Natural killer cell treated with Interleukin-12 subunit alpha and Interleukin-12 subunit beta and Interleukin-15 and Interleukin-18, amount 100 ng/mL, for 72 hours (primary cell): ENCODE measurements at regions not wholly inside any gene's neighbourhood (a gene's known extent, or its start where the extent isn't known, plus 50 kb on each side); places are given as distances from the start of the nearest gene placed in this dataset.
A peak's percentile ranks its signal among the peaks of the same experiment; 100 is the strongest.

Experiments used
- ATAC-seq, 2 donors: fragments of 150-1000 bp; cut with Tn5 transposase in 1 of 2; sonication (Bioruptor Pico), chemical (Tn5 transposase) in 1 of 2; 2 replicates each; pipeline ENCODE4 v1.10.0; 2021
- DNase-seq: peaks from one replicate; pipeline ENCODE4 v3.0.0; 2022; ENCODE audit warnings: low spot score
- H3K27ac Mint-ChIP-seq, 2 donors: 1 replicate in 1 of 2; 2 replicates in 1 of 2; pipeline ENCODE4 v1.8.0; 2022; ENCODE audit warnings: mixed read lengths in 2 of 2, mild to moderate bottlenecking in 1 of 2, moderate library complexity in 1 of 2
- H3K27me3 Mint-ChIP-seq, 2 donors: 1 replicate in 1 of 2; 2 replicates in 1 of 2; pipeline ENCODE4 v1.8.0; 2022; ENCODE audit warnings: mixed read lengths in 2 of 2
- H3K36me3 Mint-ChIP-seq: one replicate; pipeline ENCODE4 v1.8.0; 2022; ENCODE audit warnings: mixed read lengths
- H3K4me1 Mint-ChIP-seq, 2 donors: 1 replicate in 1 of 2; 2 replicates in 1 of 2; pipeline ENCODE4 v1.8.0; 2022; ENCODE audit warnings: low read depth in 2 of 2, mixed read lengths in 2 of 2, mild to moderate bottlenecking in 1 of 2
- H3K4me3 Mint-ChIP-seq: one replicate; pipeline ENCODE4 v1.8.0; 2022; ENCODE audit warnings: mixed read lengths
- H3K9me3 Mint-ChIP-seq: 2 replicates; pipeline ENCODE4 v1.8.0; 2022; ENCODE audit warnings: mixed read lengths

DNA sequence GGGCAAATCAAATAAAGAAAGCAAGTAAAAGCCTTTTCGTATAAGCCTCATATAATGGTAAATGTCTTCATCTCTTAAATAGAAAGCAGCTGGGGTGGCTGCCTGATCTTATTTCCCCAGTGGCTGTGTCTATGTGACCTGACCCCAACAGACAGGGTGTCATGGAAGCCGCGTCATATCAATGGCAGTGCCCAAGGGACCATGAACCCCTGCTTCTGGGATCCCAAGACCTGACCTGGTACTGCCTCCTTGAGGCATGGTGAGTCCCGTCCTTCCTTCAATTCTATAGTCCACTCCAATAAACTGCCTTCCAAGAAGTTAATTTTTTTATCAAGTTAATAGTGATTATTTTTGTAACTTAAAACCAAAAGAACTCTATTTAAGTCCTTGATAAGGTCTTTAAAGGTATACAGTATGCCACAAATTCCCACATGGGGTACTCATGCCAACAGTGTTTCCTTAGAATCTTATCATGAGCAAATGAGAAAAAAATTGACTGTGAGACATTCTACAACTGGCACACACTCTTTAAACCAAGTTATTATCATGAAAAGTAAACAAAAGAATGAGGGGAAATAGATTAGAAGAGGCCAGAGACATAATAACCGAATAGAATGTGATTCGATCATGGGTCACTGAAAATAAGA is 104.6 kb downstream of the ADSS2 start:
- no peaks in the 10 kb centered on the region for H3K9me3 Mint-ChIP-seq
- peaks cover 6 to 13% of the 10 kb centered on the region in 2 donors for H3K4me1 Mint-ChIP-seq
- H3K4me3 Mint-ChIP-seq: no peak overlapping the region
- H3K27me3 Mint-ChIP-seq: peaks cover 6 to 9% of the 10 kb centered on the region in 2 donors
- ATAC-seq (no peak), DNase-seq (no peak)
- H3K36me3 Mint-ChIP-seq: no peaks in the 10 kb centered on the region
- no peak overlapping the region for H3K27ac Mint-ChIP-seq

DNA sequence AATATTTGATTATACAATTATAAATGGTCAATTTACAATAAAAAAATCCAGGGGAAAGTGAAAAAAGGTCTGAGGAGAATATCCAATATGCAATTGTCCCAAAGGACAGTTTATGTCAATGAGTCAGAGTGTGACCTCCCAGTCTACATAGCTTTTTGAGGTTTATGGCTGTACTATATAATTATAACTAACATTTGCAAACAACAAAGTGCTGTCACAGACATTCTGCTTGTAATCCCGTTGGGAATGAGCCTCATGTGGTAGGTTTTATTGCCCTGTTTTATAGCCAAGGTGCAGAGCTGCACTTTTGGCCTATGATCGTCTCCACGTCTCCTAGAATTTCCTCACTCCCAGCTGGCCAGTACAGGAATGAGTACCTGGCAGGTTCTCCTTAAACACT is 103.8 kb downstream of the ADSS2 start:
- Mint-ChIP-seq H3K4me1 (peaks cover 6 to 13% of the 10 kb centered on the region in 2 donors), H3K27me3 (peaks cover 6 to 9% of the 10 kb centered on the region in 2 donors), H3K27ac (no peak overlapping the region), H3K4me3 (no peak overlapping the region), H3K36me3 (no peaks in the 10 kb centered on the region), H3K9me3 (no peaks in the 10 kb centered on the region)
- no peak for DNase-seq
- no peak for ATAC-seq

DNA sequence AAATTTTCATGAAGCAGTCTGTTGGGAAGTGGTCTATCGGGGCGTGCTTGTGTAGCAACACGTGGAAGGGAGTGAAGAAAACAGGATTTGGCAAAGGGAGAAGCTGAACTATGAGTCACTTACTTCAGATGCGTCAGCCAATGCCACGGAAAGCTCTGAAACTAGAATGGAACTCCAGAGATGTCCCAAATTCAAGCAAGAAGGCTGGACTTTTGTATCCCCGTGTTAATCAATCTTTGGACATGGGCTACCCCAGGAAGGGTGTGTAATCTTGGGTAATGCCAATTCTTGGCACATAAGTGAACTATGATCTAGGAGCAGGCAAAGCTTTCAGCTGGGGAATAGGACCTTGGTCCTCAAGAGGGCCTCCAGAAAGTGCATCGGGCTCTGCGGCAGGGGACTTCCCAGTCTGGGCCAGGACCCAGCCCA is 102.6 kb downstream of the ADSS2 start:
- DNase-seq: no peak
- no peak overlapping the region for H3K27ac Mint-ChIP-seq

DNA sequence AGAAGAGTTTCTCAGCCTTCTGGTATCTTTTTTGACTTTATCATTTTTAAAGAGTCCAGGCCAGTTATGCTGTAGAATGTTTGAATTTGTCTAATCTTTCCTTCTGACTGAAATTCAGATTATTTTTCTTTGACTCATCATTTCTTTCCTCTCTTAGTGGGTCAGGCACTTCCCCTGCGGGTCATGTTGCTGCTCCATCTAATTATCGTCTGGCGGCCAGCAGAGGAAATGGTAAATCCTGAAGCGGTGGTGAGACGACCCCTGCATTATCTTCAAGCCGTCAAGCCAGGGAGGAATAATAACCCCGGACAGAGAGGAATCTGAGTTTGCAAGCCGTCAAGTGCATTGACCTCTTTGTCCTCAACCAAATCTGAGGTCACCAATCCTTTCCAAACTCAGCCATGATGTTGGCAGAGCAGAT is 102.1 kb downstream of the ADSS2 start:
- H3K36me3 Mint-ChIP-seq: no peaks in the 10 kb centered on the region
- peak overlapping the region in 1 of 2 donors; percentile 43 for H3K27ac Mint-ChIP-seq
- no peak for ATAC-seq
- peak overlapping the region; percentile 28 for H3K4me3 Mint-ChIP-seq
- no peaks in the 10 kb centered on the region for H3K9me3 Mint-ChIP-seq
- H3K27me3 Mint-ChIP-seq: peaks cover 6 to 9% of the 10 kb centered on the region in 2 donors
- peaks cover 11 to 13% of the 10 kb centered on the region in 2 donors for H3K4me1 Mint-ChIP-seq
- no peak for DNase-seq

More for the DNA sequence above, 102.6 kb downstream of the ADSS2 start:
- H3K36me3 Mint-ChIP-seq: no peaks in the 10 kb centered on the region
- no peak overlapping the region for H3K4me3 Mint-ChIP-seq
- H3K4me1 Mint-ChIP-seq: peaks cover 11 to 13% of the 10 kb centered on the region in 2 donors
- no peak for ATAC-seq
- no peaks in the 10 kb centered on the region for H3K9me3 Mint-ChIP-seq
- peaks cover 6 to 9% of the 10 kb centered on the region in 2 donors for H3K27me3 Mint-ChIP-seq

DNA sequence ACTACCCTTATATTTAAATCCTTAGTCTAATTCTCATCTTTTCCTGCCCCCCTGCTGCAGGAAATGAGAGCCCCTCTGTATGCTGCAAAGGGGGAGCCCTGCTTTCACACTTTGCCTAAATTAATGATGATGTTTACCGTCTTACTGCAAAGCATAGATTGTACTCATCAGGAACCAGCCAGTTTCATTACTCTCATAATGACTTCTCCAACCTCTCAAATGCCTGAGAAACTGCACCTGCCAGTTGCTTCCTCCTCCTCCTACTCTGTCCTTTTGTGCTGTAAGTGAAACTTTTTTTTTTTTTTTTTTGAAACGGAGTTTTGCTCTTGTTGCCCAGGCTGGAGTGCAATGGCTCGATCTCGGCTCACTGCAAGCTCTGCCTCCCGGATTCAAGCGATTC is 101.7 kb downstream of the ADSS2 start:
- Mint-ChIP-seq H3K9me3 (no peaks in the 10 kb centered on the region), H3K27me3 (peaks cover 6 to 9% of the 10 kb centered on the region in 2 donors), H3K36me3 (no peaks in the 10 kb centered on the region), H3K27ac (peak overlapping the region in 1 of 2 donors; percentile 43), H3K4me1 (peaks cover 13 to 14% of the 10 kb centered on the region in 2 donors), H3K4me3 (peak overlapping the region; percentile 28)
- DNase-seq (no peak), ATAC-seq (peak in 1 of 2 donors; percentile 46)

DNA sequence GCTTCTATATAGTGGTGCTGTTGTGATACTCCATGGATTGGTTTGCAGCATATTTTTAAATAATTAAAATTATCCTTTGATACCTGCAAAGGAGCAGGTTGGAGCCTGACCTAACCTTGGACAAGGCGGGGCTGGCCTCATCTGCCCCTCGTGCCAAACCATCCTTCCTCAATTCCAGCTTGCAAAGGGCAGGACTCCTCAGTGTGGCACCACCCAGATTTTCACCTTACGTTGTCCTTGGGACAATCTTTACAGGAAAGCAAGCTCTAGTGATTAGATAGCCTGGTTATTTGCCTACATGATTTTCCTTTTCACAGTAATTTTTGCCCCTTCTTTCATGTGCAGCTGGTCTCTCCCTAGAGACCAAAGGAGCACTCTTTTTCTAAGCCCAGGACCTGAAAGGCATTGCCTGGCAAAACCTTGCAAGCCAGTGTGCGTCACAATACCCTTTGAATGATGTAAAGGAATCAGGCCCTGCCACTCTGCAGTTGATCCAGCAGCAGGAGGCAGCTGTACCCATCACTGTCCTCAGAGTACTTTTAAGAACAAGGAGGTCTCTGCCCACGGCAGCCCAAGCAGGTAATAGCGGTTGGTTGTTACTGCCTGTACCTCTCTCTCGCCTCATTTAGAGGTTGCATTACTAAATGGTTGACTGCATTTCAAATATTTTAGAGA is 99.4 kb downstream of the ADSS2 start:
- no peak overlapping the region for H3K4me3 Mint-ChIP-seq
- H3K36me3 Mint-ChIP-seq: no peaks in the 10 kb centered on the region
- H3K4me1 Mint-ChIP-seq: peaks cover 8 to 14% of the 10 kb centered on the region in 2 donors

DNA sequence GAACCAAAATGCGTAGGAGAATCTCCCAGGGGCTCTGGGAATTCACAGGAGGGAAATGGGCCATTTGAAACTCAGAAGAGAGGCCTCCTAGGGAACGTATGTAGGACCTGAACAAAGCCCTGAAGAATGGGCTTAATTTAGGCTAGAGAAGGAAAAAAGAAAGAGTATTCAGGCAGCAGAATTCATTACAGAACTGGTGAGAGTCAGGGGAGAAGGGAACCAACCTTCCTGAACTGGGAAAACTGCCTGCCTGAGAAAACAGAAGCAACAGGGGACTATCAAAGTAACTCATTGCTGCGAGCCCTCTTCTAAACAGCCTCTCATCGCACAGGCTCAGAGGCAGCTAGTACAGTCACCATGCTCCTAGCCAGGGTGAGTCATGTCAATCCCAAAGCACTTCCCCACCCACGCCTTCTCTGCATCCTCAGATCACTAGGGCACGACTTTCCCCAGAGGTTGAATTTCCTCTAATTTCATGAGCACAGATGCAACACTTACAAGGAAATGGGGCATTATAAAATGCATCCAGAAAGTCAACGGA is 98.1 kb downstream of the ADSS2 start:
- ATAC-seq: peak; percentile 86 to 87

More for the DNA sequence above, 99.4 kb downstream of the ADSS2 start:
- no peaks in the 10 kb centered on the region for H3K9me3 Mint-ChIP-seq
- H3K27me3 Mint-ChIP-seq: peaks cover 6 to 9% of the 10 kb centered on the region in 2 donors
- DNase-seq (no peak), ATAC-seq (no peak)
- peak overlapping the region in 1 of 2 donors; percentile 64 for H3K27ac Mint-ChIP-seq

DNA sequence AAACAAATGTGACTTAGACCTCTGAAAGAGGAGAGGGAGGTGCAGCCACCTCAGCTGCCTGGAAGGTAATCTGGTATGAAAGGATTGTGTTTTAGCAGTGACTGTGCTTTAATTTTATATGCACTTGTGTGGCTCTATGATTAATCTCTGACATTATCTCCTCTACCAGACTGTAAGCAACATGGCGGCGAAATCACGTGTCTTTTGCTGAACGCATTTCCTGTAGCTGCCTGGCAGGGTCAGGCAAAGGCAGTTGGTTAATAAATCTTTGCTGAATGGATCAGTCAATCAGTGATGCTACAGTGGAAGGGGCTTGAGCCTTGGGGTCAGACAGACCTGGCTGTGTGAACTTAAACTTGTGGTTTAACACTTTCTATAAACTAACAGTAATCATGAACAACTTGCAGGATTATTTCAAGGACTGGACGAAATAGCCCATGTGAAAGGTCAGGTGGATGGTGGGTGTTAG is 96.9 kb downstream of the ADSS2 start:
- peaks cover 6 to 9% of the 10 kb centered on the region in 2 donors for H3K27me3 Mint-ChIP-seq
- no peak for DNase-seq
- peaks cover 4 to 13% of the 10 kb centered on the region in 2 donors for H3K4me1 Mint-ChIP-seq
- ATAC-seq: no peak
- no peaks in the 10 kb centered on the region for H3K9me3 Mint-ChIP-seq
- peak overlapping the region in 1 of 2 donors; percentile 64 for H3K27ac Mint-ChIP-seq
- H3K4me3 Mint-ChIP-seq: no peak overlapping the region
- H3K36me3 Mint-ChIP-seq: no peaks in the 10 kb centered on the region

More for the DNA sequence above, 98.1 kb downstream of the ADSS2 start:
- Mint-ChIP-seq H3K27ac (peak overlapping the region in 1 of 2 donors; percentile 64), H3K36me3 (no peaks in the 10 kb centered on the region), H3K9me3 (no peaks in the 10 kb centered on the region), H3K4me3 (peak overlapping the region; percentile 11), H3K4me1 (peaks cover 8 to 14% of the 10 kb centered on the region in 2 donors), H3K27me3 (peaks cover 6 to 9% of the 10 kb centered on the region in 2 donors)
- DNase-seq: peak; percentile 63

DNA sequence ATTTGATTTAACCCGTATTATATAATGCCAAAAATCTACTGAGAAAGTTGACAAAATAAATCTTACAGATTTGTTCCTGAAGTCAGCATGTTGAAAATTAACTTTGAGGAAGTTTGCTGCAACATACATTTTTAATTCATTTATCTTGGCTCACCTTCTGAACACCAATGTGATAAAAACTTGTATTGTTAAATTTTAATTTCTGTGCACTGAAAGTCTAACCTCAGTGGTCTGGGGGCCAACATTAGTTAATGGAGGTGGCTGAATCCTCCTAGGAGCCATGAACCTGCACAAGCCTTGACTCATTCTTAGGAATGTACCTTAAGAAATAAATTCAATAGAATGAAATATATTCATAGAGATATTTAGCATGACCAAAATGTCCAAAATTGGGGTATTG is 95.3 kb downstream of the ADSS2 start:
- ATAC-seq (no peak), DNase-seq (no peak)
- Mint-ChIP-seq H3K9me3 (no peaks in the 10 kb centered on the region), H3K27ac (no peak overlapping the region), H3K4me3 (no peak overlapping the region), H3K4me1 (peaks cover 0 to 7% of the 10 kb centered on the region in 2 donors), H3K27me3 (peaks cover 0 to 2% of the 10 kb centered on the region in 2 donors), H3K36me3 (no peaks in the 10 kb centered on the region)
